Activated T-cell treated with anti-CD3 and anti-CD28 coated beads, Interleukin-2, amount 50 U/mL, for 4 hours (primary cell): ENCODE measurements at regions not wholly inside any gene's neighbourhood (a gene's known extent, or its start where the extent isn't known, plus 50 kb on each side); places are given as distances from the start of the nearest gene placed in this dataset.
A peak's percentile ranks its signal among the peaks of the same experiment; 100 is the strongest.

Source experiments
- ATAC-seq, 2 donors: fragments of 200-7000 bp; cut with Tn5 transposase; one replicate each; pipeline ENCODE4 v1.10.0; 2021
- DNase-seq: peaks from one replicate; pipeline ENCODE4 v3.0.0-alpha.2; 2020
- H3K27me3 Mint-ChIP-seq: one replicate; pipeline ENCODE4 v1.8.0; 2021; ENCODE audit warnings: low read depth, mixed read lengths
- H3K36me3 Mint-ChIP-seq: one replicate; pipeline ENCODE4 v1.8.0; 2022; ENCODE audit warnings: mixed read lengths; ENCODE audit not compliant: insufficient read depth
- H3K4me1 Mint-ChIP-seq: one replicate; pipeline ENCODE4 v1.8.0; 2021; ENCODE audit warnings: low read depth, mixed read lengths
- H3K4me3 Mint-ChIP-seq: one replicate; pipeline ENCODE4 v1.8.0; 2021; ENCODE audit warnings: mild to moderate bottlenecking, moderate library complexity, mixed read lengths
- H3K9me3 Mint-ChIP-seq: one replicate; pipeline ENCODE4 v1.8.0; 2021; ENCODE audit warnings: mixed read lengths

DNA sequence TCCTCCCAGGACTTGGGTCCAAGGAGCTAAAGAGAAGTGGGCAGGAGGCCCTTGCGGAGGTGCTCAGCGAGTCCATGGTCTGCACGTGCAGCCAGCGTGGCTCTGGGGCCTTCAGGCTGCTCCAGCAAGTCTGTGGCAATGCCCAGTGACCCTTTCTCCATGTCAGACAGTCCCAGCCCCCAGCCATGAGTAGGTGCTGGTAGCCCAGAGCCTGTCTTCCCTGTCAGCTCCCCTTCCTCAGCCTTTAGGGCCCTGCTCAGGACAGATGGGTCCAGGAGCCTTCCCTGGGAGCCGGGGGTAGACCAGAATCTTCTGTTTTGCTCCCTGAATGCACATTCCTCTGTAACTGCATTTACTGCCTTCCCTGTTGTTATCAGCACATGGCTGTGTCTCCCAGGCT is 147.2 kb upstream of the IRX2 start:
- Mint-ChIP-seq H3K4me3 (no peak overlapping the region), H3K4me1 (no peaks in the 10 kb centered on the region), H3K36me3 (no peaks in the 10 kb centered on the region), H3K27me3 (no peaks in the 10 kb centered on the region), H3K9me3 (peaks cover 12% of the 10 kb centered on the region)
- DNase-seq, result no peak
- no peak for ATAC-seq

DNA sequence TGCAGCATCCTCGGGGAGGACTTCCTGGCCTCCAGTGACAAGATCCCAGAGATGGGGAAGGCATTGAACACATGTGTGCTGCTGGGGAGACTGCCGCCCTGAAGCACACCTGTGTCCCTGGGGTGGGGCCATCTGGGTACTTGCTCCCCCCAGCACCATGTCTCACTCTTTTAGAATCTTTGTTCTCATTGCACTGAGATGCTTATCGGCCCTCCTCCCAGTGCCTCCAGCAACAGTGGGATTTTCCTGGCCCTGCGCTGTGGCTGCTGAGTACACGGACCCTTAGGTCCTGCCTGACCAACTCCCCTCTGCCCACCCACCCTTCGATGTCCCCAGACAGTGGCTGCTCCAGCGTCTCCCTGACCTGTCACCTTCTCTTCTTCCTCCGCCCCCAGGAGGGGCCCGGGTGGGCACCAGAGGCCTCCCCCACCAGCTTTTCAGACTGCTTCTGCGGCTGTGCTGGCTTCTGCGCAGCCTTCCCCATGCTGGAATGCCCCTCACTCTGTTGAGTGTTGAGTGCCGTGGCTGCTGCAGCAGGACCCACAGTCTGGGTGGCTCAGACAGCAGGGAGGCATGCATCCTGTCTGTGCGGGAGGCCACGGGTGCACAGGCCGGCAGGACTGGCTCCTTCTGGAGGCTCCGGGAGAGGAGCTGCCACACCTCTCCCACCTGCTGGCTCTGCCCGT is 145.9 kb upstream of the IRX2 start:
- H3K36me3 Mint-ChIP-seq, result no peaks in the 10 kb centered on the region
- no peak for DNase-seq
- no peak overlapping the region for H3K4me3 Mint-ChIP-seq
- no peaks in the 10 kb centered on the region for H3K4me1 Mint-ChIP-seq
- no peak for ATAC-seq
- H3K27me3 Mint-ChIP-seq, result no peaks in the 10 kb centered on the region
- peaks cover 15% of the 10 kb centered on the region for H3K9me3 Mint-ChIP-seq

DNA sequence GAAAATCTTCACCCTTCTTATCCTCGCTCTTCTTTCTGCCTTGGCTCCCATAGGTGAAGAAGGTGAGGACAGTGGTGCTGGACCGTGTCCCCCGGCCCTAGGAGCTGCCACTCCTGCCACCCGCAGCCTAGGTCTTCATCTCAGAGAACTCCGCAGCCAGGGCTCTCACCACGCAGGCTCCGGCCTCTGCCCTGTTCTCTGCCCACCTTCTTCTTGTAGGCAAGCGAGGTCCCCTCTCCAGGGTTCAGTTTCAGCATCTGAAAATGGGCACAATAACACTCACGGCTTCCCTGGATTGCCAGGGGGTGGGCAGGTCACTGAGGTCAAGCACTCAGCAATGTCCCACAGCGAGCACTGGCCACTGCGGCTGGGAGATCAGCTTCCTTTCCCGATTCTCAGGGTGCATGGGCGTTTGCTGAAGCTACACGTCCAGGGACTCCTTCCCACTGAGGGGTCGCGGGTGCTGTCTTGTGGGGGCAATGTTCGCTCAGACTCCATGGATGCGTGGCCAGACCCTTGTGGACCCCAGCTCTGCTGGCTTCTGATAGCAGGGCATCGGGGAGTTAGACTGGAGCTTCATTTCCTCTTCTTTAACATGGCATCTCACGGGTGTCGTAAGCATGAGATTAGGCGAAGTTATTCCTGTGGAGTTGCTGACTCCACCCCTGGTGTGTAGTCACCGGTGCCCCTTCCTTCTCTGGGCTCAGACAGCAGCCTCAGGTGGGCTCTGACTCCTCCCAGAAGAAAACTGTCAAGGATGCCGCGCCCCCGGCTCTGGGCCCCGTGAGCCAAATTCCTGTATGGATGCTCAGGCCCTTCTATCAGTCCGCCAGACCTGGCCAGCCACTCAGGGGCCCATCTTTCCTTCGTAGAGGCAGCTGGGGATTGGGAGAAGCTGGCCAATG is 145.1 kb upstream of the IRX2 start:
- no peaks in the 10 kb centered on the region for H3K4me1 Mint-ChIP-seq
- no peak for DNase-seq
- no peak for ATAC-seq
- no peaks in the 10 kb centered on the region for H3K27me3 Mint-ChIP-seq
- H3K36me3 Mint-ChIP-seq, result no peaks in the 10 kb centered on the region
- no peak overlapping the region for H3K4me3 Mint-ChIP-seq
- peaks cover 15% of the 10 kb centered on the region for H3K9me3 Mint-ChIP-seq

DNA sequence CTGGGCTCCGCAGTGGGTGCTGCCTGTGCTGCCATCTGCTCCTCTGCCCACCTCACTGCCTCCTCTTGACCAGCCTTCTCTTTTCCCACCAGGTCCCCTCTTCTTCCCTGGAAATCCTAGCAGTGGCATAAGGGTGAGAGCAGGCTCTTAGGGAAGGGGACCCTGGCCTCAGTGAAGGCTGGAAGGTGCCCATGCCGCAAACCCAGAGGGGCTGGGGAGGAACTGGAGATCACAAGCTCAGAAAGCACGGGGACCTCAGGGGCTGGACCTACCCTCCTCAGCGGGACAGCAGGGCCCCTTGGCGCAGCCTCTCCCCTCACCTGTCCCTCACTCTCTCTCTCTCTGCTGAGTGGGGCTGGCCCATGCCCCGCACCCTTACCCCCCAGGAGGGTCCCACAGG is 144.4 kb upstream of the IRX2 start:
- H3K4me1 Mint-ChIP-seq, result no peaks in the 10 kb centered on the region
- no peak overlapping the region for H3K4me3 Mint-ChIP-seq
- no peak for DNase-seq
- H3K36me3 Mint-ChIP-seq, result no peaks in the 10 kb centered on the region
- H3K27me3 Mint-ChIP-seq, result no peaks in the 10 kb centered on the region
- H3K9me3 Mint-ChIP-seq, result peaks cover 14% of the 10 kb centered on the region
- no peak for ATAC-seq

DNA sequence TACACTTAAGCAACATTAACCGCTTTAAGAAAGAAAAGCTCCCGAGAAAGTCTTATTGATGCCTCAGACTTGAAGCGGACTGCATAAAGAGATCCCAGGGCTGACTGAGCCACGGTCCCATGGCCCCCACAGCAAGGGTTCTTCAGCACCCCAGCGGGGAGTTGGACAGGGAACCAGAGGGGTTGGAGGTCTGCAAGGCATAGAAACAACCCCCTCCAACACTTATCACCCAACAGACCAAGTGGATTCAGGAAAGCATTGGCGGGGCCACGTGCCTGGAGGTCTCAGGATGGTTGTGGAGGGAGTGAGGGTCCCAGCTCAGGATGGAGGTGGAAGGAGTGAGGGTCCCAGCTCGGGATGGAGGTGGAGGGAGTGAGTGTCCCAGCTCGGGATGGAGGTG is 143.7 kb upstream of the IRX2 start:
- Mint-ChIP-seq H3K27me3 (no peaks in the 10 kb centered on the region), H3K4me1 (no peaks in the 10 kb centered on the region), H3K36me3 (no peaks in the 10 kb centered on the region), H3K9me3 (peaks cover 16% of the 10 kb centered on the region), H3K4me3 (no peak overlapping the region)
- DNase-seq, result no peak
- ATAC-seq, result no peak

DNA sequence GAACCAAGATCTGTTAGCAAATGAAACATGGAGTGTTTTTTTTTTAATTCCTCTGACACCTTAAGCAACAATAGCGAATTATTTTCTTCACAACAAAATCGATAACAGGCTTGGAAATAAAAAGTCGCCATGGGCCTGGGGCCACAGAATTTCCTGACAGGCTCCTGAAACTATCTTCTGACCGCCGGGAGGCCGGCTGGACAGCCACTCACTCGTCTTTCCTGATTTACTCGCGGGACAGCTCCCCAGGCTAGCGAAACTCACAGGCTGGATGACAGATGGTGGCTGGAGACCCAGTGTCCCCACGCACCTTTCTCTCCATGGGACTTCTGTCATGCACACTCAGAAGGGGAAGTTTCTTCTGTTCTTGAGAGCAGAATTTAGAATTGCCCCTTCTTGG is 143.3 kb upstream of the IRX2 start:
- DNase-seq (no peak), ATAC-seq (no peak)
- Mint-ChIP-seq H3K27me3 (no peaks in the 10 kb centered on the region), H3K9me3 (peaks cover 16% of the 10 kb centered on the region), H3K36me3 (no peaks in the 10 kb centered on the region), H3K4me3 (no peak overlapping the region), H3K4me1 (no peaks in the 10 kb centered on the region)

DNA sequence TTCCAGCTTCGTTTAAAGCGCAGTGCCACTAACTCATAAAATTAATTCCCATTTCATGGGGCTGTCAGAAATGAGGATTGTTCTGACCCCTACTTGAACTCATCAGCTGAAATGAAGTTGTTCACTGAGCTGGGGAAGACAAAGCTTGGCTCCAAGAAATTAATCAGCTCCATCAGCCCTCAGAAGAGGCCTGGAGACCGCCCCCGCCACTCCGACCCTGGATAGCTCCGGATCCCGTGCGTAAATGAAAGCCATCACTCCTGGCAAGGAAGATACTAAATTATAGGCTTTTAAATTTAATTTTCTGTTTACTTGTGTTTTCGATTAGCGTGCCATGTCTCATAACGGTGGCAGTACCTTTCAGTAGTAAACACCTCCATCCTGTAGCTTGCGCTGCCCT is 142.8 kb upstream of the IRX2 start:
- no peaks in the 10 kb centered on the region for H3K27me3 Mint-ChIP-seq
- DNase-seq (no peak), ATAC-seq (no peak)
- H3K4me3 Mint-ChIP-seq, result no peak overlapping the region
- H3K9me3 Mint-ChIP-seq, result peaks cover 16% of the 10 kb centered on the region
- no peaks in the 10 kb centered on the region for H3K4me1 Mint-ChIP-seq
- no peaks in the 10 kb centered on the region for H3K36me3 Mint-ChIP-seq

DNA sequence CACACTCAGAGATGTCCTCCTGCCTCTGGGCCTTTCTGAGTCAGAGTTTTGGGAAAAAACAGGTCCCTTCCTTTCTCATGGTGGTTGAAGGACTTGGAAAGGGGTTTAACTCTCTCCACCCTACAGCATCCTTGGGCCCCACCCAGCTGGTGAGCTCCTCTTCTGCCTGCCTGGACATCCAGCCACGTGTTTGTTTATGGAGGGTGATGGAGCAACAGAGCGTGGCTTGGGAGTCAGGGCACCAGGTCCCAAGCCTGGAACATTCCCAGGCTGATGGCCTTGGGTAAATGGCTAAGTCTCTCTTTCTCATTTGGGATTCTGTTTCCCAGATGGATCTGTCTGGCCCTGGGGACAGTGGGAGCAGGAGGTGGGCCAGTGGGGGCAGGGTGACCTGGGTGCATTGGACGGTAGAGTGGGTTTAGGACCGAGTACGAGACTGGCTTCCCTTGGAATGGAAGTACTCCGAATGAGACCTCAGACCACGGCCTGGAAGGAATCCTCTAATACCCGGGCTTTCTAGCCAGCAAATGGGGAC is 141.1 kb upstream of the IRX2 start:
- Mint-ChIP-seq H3K4me1 (no peaks in the 10 kb centered on the region), H3K4me3 (no peak overlapping the region), H3K27me3 (no peaks in the 10 kb centered on the region), H3K36me3 (no peaks in the 10 kb centered on the region), H3K9me3 (peaks cover 16% of the 10 kb centered on the region)
- ATAC-seq, result no peak
- DNase-seq, result no peak

DNA sequence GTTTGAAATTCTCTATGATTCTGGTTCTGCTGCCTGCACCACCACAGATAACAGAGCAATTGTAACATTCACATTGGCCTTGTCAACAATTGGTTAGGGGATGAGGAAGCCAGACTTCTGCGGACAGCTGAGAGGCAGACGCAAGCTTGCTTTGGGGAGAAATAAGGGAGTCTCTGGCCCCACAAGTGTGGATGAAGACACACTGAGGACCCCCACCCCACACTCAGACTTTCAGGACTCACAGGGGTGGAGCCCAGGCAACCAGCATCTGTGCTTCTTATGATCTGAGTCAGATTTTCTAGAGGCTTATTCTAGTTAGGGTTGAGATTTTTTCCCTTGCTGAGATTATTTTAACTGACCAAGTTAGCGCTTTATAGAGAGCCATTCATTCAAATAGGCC is 140.3 kb upstream of the IRX2 start:
- no peak overlapping the region for H3K4me3 Mint-ChIP-seq
- no peak for ATAC-seq
- H3K4me1 Mint-ChIP-seq, result no peaks in the 10 kb centered on the region
- no peak for DNase-seq
- H3K27me3 Mint-ChIP-seq, result no peaks in the 10 kb centered on the region
- no peaks in the 10 kb centered on the region for H3K36me3 Mint-ChIP-seq
- peaks cover 16% of the 10 kb centered on the region for H3K9me3 Mint-ChIP-seq

DNA sequence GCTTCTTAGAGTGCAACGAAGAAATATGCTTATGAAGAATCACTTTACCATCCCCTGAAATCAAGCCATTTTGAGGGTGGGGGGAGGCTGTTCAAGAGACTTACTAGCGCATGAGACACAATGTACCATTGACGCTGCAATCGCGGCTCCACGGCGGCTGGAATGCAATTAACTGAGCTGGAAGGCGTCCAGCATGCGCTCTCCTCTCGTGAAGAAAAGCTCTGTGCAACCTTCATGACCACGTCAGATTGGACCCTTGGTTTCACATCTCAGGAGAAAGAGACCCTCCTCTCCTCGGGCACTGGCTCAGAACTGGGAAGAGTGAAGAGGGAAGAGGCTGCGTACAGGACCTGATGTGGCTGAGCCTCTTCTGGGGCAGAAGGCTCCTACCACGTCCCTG is 138.5 kb upstream of the IRX2 start:
- Mint-ChIP-seq H3K27me3 (no peaks in the 10 kb centered on the region), H3K9me3 (peaks cover 16% of the 10 kb centered on the region), H3K4me3 (no peak overlapping the region), H3K36me3 (no peaks in the 10 kb centered on the region), H3K4me1 (no peaks in the 10 kb centered on the region)
- no peak for DNase-seq
- ATAC-seq, result no peak

DNA sequence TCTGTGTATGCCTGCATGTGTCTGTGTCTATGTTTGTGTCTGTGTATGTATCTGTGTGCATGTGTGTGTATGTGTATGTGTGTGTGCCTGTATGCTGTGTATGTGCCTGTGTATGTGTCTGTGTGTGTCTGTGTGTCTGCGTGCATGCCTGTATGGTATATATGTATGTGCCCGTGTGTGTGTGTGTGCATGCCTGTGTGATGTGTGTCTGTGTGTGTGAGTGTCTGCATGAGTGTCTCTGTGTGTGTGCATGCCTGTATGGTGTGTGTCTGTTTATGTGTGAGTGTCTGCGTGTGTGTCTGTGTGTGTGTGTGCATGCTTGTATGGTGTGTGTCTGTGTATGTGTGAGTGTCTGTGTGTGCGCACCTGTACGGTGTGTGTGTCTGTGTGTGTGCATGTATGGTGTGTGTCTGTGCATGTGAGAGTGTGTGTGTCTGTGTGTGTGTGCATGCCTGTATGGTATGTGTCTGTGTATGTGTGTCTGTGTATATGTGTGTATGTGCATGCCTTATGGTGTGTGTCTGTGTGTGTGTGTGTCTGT is 137.1 kb upstream of the IRX2 start:
- no peaks in the 10 kb centered on the region for H3K4me1 Mint-ChIP-seq

DNA sequence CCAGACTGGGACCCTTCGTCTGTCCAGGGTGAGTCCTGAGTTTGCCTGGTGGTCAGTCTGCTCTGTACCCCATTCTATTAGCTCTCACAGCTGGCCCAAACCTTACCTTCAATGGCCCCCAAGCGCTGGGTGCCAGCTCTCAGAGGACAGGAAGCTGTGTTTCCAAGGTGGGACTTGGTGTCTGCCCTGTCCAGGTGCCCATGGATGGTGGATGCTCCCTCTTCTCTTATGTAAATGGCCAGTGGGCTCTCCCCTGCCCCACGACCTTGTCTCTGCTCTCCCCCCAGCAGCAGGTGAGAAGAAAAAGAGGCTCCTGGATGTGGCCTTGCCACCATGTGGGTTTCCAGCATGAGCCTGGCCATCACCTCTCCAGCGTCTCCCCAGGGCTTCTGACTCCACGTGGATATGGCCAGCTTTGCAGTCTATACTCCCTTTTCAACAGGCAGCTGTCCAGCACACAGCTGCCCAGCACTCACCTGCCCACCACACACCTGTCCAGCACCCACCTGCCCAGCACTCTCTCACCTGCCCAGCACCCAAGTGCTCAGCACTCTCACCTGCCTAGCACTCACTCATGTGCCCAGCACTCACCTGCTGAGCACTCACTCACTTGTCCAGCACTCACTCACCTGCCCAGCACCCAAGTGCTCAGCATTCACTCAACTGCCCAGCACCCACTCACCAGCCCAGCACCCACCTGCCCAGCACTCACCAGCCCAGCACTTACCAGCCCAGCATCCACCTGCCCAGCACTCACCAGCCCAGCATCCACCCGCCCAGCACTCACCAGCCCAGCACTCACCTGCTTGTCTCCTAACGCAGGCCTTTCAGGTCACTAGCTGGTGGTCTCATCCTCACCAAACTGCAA is 136.2 kb upstream of the IRX2 start:
- H3K9me3 Mint-ChIP-seq, result peaks cover 10% of the 10 kb centered on the region
- no peaks in the 10 kb centered on the region for H3K27me3 Mint-ChIP-seq
- no peak overlapping the region for H3K4me3 Mint-ChIP-seq
- ATAC-seq, result peak in 1 of 2 donors; percentile 27
- H3K36me3 Mint-ChIP-seq, result no peaks in the 10 kb centered on the region
- no peak for DNase-seq
- no peaks in the 10 kb centered on the region for H3K4me1 Mint-ChIP-seq

More for the DNA sequence above, 137.1 kb upstream of the IRX2 start:
- ATAC-seq (no peak), DNase-seq (no peak)
- Mint-ChIP-seq H3K9me3 (peaks cover 7% of the 10 kb centered on the region), H3K36me3 (no peaks in the 10 kb centered on the region), H3K27me3 (no peaks in the 10 kb centered on the region), H3K4me3 (no peak overlapping the region)

DNA sequence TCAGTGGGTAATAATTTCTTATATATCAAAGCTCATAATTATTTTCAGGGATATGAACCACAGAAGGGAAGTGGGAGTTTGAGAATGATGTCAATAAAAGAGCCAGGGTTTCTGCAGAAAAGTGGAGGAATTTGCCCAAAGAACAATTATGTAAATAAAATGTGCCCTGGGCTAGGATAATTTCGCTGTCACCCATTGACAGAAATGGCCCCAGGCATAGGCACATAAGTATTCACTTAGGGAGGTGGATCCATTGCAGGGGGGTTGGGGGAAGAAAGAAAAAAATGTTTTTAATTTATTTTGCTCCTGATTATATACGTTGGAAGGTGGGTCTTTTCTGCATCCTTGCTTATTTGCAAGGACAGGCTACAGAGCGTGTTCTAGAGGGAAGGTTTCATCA is 135.1 kb upstream of the IRX2 start:
- Mint-ChIP-seq H3K4me3 (no peak overlapping the region), H3K36me3 (no peaks in the 10 kb centered on the region), H3K9me3 (peaks cover 14% of the 10 kb centered on the region), H3K27me3 (no peaks in the 10 kb centered on the region), H3K4me1 (no peaks in the 10 kb centered on the region)
- ATAC-seq, result no peak
- DNase-seq, result no peak

DNA sequence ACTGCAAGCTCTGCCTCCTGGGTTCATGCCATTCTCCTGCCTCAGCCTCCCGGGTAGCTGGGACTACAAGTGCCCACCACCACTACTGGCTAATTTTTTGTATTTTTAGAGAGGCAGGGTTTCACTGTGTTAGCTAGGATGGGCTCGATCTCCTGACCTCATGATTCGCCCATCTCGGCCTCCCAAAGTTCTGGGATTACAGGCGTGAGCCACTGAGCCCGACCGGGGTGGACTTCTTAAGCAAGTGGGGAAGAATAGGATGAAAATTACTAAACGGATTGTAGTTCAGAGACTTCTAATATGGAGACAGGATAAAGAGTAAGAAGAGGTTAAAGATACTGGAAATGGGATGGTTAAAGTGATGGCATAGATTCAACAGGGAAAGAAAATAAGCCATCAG is 132.3 kb upstream of the IRX2 start:
- H3K4me3 Mint-ChIP-seq, result no peak overlapping the region

More for the DNA sequence above, 132.3 kb upstream of the IRX2 start:
- peaks cover 21% of the 10 kb centered on the region for H3K9me3 Mint-ChIP-seq
- ATAC-seq (no peak), DNase-seq (no peak)
- H3K4me1 Mint-ChIP-seq, result no peaks in the 10 kb centered on the region
- H3K27me3 Mint-ChIP-seq, result no peaks in the 10 kb centered on the region
- no peaks in the 10 kb centered on the region for H3K36me3 Mint-ChIP-seq
